ENCODE measurements at regions not wholly inside any gene's neighbourhood (a gene's known extent, or its start where the extent isn't known, plus 50 kb on each side); places are given as distances from the start of the nearest gene placed in this dataset.

DNA sequence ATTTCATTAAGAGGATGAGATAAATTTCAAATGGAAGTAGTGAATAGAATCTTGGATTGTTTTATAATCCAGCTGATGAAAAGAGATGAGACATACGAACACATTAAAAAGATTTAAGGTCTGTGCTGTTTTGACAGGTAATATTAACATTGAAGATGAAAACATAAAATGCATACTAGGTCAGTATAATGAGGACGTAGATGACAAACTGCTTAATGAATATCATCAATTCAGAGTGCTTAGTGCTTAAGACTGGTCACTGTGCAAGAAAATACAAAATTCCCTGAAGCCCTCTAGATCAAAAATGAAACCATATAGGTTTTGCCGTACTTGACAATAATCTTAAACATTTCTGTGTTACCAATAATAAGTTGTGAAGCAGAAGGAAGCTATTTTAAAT, 173.4 kb upstream of the THRB start:
- TF ChIP-seq, protein P1, sequence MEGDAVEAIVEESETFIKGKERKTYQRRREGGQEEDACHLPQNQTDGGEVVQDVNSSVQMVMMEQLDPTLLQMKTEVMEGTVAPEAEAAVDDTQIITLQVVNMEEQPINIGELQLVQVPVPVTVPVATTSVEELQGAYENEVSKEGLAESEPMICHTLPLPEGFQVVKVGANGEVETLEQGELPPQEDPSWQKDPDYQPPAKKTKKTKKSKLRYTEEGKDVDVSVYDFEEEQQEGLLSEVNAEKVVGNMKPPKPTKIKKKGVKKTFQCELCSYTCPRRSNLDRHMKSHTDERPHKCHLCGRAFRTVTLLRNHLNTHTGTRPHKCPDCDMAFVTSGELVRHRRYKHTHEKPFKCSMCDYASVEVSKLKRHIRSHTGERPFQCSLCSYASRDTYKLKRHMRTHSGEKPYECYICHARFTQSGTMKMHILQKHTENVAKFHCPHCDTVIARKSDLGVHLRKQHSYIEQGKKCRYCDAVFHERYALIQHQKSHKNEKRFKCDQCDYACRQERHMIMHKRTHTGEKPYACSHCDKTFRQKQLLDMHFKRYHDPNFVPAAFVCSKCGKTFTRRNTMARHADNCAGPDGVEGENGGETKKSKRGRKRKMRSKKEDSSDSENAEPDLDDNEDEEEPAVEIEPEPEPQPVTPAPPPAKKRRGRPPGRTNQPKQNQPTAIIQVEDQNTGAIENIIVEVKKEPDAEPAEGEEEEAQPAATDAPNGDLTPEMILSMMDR (IDR thresholded peaks at IDR 0.05), result no peak
- no peak for TF ChIP-seq ZFX (IDR thresholded peaks at IDR 0.05; ENCODE audit: borderline replicate concordance)
